Large intestine (tissue), 3 donors: ENCODE measurements at regions not wholly inside any gene's neighbourhood (a gene's known extent, or its start where the extent isn't known, plus 50 kb on each side); places are given as distances from the start of the nearest gene placed in this dataset.
A peak's percentile ranks its signal among the peaks of the same experiment; 100 is the strongest.

Source experiments
- DNase-seq, 2 donors: peaks; one replicate each; pipeline versions ENCODE4 v3.0.0 to v3.0.0-alpha.2; 2013
- H3K27ac ChIP-seq: one replicate; pipeline ENCODE4 v1.5.1; 2013; ENCODE audit warnings: low read length
- H3K27me3 ChIP-seq: 2 replicates; pipeline ENCODE4 v1.6.1; 2013; ENCODE audit warnings: low read length; ENCODE audit not compliant: control insufficient read depth, insufficient read depth
- H3K36me3 ChIP-seq: 2 replicates; pipeline ENCODE4 v1.6.1; 2013; ENCODE audit warnings: low read length; ENCODE audit not compliant: control insufficient read depth, insufficient read depth
- H3K4me1 ChIP-seq: one replicate; pipeline ENCODE4 v1.6.1; 2013; ENCODE audit warnings: low read length; ENCODE audit not compliant: control insufficient read depth, insufficient read depth
- H3K4me3 ChIP-seq: one replicate; pipeline ENCODE4 v1.5.1; 2013; ENCODE audit warnings: low read length
- H3K9me3 ChIP-seq: one replicate; pipeline ENCODE4 v1.6.1; 2013; ENCODE audit warnings: mild to moderate bottlenecking, low read depth, low read length, moderate library complexity; ENCODE audit not compliant: control insufficient read depth
- WGBS: methylation state at CpG from one replicate; pipeline ENCODE4 v1.1.5; 2013; ENCODE audit warnings: low lambda C conversion rate; ENCODE audit not compliant: insufficient coverage; 5-methylcytosine and 5-hydroxymethylcytosine counted together

DNA sequence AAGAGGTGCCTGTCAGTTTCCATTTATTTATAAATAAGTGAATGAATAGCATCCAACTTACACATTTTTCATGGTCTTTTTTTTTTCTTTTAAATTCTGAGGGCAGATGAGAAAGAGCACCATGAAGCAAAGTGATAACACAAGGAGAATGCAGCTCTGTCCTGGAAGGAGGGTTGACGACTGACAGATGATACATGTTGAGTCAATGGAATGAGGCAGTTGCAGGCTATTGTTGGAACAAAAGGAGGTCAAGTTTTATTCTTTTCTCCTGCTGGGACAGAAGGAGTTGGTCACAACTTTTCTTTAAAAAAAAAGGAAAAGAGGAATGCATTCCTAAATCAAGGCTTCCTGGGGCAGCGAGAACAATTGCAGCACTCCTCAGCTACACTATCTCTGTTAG lies 119.9 kb upstream of the PLEKHG7 start:
- H3K27ac ChIP-seq: no peak overlapping the region
- WGBS: 60% methylated on average over 1 of the region's 2 CpGs

DNA sequence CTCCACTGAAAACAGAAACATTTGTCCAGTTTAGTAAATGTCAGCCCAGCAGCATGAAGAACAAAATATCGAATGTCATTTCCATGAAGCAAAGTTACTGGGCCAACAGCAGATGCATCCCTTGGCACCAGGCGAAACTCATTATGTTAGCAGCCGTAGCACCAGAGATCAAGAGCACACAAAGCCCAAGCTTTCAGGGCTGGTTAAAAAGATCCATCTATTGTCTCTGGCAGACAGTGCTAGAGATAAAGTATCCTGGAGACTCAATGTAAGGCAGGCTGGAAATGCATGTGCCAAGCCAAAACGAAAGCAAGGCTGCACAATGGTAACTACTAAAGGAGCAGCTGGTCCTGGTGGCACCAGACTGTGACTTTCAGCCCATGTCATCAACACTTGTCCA lies 120.3 kb upstream of the PLEKHG7 start:
- Histone ChIP-seq H3K27ac (no peak overlapping the region), H3K27me3 (no peaks in the 10 kb centered on the region), H3K36me3 (no peaks in the 10 kb centered on the region), H3K4me3 (no peak overlapping the region), H3K9me3 (no peaks in the 10 kb centered on the region), H3K4me1 (no peaks in the 10 kb centered on the region)
- no CpG with 5 or more reads among the region's 4 CpGs for WGBS
- DNase-seq: no peak

More for the DNA sequence above, 119.9 kb upstream of the PLEKHG7 start:
- no peaks in the 10 kb centered on the region for H3K27me3 ChIP-seq
- no peaks in the 10 kb centered on the region for H3K4me1 ChIP-seq
- DNase-seq: no peak
- no peaks in the 10 kb centered on the region for H3K9me3 ChIP-seq
- H3K36me3 ChIP-seq: no peaks in the 10 kb centered on the region
- no peak overlapping the region for H3K4me3 ChIP-seq

DNA sequence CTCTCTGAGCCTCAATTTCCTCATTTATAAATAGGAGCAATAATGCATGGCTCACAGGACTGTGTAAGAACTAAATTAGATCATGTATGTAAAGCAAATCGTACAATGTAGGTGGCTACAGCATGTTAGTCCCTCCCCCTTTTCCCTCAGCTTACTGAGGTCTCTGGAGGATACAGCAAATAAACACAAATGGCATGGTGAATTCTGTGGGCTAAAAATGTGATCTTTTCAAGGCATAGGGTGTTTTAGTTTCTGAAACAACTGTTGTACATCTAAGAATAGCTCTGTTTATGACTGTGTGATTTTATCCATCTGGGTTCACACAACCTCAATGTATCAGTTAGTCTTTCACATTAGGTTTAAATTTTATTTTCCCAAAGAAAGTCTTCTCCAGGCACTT lies 121.2 kb upstream of the PLEKHG7 start:
- no CpG with 5 or more reads among the region's 1 CpG for WGBS
- no peaks in the 10 kb centered on the region for H3K9me3 ChIP-seq
- no peaks in the 10 kb centered on the region for H3K27me3 ChIP-seq
- no peak for DNase-seq
- no peak overlapping the region for H3K4me3 ChIP-seq
- H3K27ac ChIP-seq: no peak overlapping the region
- H3K4me1 ChIP-seq: no peaks in the 10 kb centered on the region
- no peaks in the 10 kb centered on the region for H3K36me3 ChIP-seq

DNA sequence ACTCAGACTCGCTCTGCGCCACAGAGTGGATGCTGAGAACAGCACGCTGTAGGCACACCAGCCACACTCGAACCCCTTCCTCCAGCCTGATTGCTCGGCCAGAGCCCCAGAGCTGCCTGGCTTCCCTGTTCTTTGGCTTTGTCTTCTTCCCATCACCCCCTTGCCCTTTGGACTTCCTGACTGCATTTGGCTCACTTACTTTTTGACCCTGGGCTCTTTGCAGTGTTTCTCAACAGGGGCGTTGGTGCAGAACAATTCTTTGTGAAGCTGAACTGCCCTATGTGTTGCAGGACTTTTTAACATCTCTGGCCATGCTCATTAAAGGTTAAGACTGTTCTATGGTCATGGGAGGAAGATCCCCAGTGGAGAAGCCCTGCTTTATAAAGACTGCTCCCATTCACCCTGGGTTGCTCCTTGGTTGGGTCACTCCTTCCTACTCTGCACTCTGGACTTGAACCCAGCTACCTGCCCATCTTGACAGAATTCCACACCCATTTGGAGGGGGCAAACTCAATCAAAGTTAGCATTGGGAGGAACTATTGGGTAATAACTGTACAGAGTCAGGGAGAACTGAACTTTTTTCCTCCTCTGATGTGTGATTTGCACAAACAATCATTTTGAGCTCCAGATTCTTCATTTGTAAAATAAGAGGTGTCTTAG lies 127.7 kb upstream of the PLEKHG7 start:
- Histone ChIP-seq H3K36me3 (no peaks in the 10 kb centered on the region), H3K9me3 (peaks cover 2% of the 10 kb centered on the region), H3K27ac (peak overlapping the region; percentile 50), H3K4me1 (peaks cover 17% of the 10 kb centered on the region), H3K27me3 (no peaks in the 10 kb centered on the region), H3K4me3 (no peak overlapping the region)
- DNase-seq: peak; percentile 79 to 90
- WGBS: 70% methylated on average over 5 of the region's 6 CpGs

DNA sequence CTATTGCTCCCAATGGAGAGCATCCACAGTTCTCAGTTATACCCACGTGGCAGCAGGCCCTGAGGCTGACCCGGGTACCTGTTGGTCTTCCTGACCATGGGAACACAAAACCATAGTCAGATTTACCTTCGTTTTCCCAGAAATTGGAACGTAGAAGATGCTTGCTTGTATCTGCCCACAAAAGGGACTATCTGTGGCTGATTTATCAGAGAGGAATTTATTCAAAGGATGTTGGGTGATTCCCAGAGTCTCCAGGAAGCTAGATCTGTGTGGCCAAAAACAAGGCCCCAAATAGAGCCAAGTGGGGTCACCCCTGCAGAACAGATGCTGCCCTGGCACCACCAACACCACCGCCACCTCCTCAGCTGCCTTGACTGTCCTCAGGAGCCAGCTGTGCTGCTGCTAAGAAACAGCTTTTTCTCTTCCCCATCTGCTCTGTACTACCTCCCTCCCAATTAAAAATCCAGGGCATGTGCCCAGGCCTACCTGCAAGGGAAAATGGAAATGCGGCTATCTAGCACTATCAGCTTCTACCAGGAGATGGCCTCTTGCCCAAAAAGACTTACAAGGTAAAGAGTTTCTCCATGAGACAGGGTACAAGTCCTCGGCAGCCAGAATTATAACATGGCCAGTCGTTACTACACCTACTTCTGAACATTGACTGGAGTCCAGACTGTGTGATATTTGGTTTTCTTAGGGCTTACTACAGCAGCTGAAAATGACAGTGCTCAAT lies 128.6 kb upstream of the PLEKHG7 start:
- DNase-seq: peak in 1 of 2 donors; percentile 26
- Histone ChIP-seq H3K36me3 (no peaks in the 10 kb centered on the region), H3K4me1 (peaks cover 20% of the 10 kb centered on the region), H3K27ac (peak overlapping the region; percentile 50), H3K9me3 (peaks cover 2% of the 10 kb centered on the region), H3K27me3 (no peaks in the 10 kb centered on the region), H3K4me3 (no peak overlapping the region)
- WGBS: 100% methylated on average over 1 of the region's 8 CpGs

DNA sequence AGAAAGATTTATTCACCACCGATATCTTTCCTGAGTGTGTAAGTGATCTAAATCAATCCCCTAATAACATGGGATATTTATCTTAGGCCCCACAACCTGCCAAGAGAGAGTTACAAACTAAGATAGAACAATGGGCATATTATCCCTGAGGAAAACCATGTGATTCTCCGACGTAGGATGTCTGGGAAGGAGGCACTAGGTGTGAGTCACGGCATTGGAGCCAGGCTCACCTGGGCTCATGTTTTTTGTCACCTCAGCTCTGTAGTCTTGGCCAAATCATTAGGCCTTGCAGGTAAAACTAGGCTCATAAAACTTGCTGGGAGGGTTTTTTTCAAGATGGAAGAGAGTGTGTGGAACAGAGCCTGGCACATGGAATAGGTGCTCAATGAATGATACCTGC lies 129.7 kb upstream of the PLEKHG7 start:
- Histone ChIP-seq H3K4me1 (peaks cover 20% of the 10 kb centered on the region), H3K27me3 (no peaks in the 10 kb centered on the region), H3K9me3 (peaks cover 2% of the 10 kb centered on the region), H3K36me3 (no peaks in the 10 kb centered on the region), H3K4me3 (no peak overlapping the region), H3K27ac (no peak overlapping the region)
- DNase-seq: peak in 1 of 2 donors; percentile 23
- 20% methylated on average over 1 of the region's 4 CpGs for WGBS

DNA sequence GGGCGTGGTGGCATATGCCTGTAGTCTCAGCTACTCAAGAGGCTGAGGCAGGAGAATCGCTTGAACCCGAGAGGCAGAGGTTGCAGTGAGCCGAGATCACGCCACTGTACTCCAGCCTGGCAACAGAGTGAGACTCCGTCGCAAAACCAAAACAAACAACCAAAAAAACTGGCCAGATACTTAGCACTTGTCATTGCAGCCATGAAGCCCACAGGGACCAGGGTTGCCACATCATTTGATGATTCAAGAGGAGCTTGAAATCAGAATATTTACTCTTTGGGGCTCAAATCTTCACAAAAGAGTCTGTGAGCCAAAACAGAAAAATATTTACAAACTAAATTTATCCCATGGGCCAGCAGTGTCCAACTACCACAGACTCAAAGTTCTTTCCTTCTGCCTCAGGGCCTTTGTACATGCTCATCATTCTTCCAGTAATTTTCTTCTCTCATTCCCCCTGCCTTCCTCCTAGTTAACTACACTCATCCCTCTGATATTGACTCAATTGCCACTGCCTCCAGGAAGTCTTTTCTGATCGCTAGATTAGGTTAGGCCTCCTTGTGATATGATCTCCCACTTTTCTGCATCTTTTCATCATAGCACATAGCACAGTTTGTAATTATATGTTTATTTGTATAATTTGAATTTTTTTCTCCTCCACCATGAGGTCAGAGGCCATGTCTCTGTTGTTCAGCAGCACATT lies 130.8 kb upstream of the PLEKHG7 start:
- WGBS: no CpG with 5 or more reads among the region's 8 CpGs
- H3K4me3 ChIP-seq: no peak overlapping the region

DNA sequence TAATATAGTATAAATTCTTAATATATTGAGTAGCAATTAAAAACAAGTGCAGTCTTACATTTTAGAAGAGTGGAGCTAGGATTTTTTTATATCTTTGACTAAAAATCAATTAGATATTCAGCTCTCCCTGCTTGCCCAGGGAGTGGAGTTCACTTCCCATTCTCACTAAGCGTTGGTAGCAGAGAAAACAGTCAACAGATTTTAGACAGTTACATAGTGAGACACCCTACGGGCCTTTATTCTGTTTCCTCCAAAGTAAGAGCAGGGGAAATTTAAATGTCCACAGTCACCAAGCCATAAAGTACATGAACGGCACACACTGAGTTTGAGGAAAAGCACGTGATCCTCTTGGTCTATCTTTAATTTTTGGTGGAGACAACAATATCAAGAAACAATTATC lies 131.6 kb upstream of the PLEKHG7 start:
- H3K36me3 ChIP-seq: no peaks in the 10 kb centered on the region
- 71% methylated on average over 1 of the region's 4 CpGs for WGBS
- no peaks in the 10 kb centered on the region for H3K27me3 ChIP-seq
- peaks cover 20% of the 10 kb centered on the region for H3K4me1 ChIP-seq
- DNase-seq: no peak
- H3K27ac ChIP-seq: no peak overlapping the region
- H3K9me3 ChIP-seq: peaks cover 2% of the 10 kb centered on the region
- no peak overlapping the region for H3K4me3 ChIP-seq

More for the DNA sequence above, 130.8 kb upstream of the PLEKHG7 start:
- H3K27me3 ChIP-seq: no peaks in the 10 kb centered on the region
- peaks cover 20% of the 10 kb centered on the region for H3K4me1 ChIP-seq
- H3K36me3 ChIP-seq: no peaks in the 10 kb centered on the region
- H3K27ac ChIP-seq: no peak overlapping the region
- H3K9me3 ChIP-seq: peaks cover 2% of the 10 kb centered on the region
- no peak for DNase-seq

DNA sequence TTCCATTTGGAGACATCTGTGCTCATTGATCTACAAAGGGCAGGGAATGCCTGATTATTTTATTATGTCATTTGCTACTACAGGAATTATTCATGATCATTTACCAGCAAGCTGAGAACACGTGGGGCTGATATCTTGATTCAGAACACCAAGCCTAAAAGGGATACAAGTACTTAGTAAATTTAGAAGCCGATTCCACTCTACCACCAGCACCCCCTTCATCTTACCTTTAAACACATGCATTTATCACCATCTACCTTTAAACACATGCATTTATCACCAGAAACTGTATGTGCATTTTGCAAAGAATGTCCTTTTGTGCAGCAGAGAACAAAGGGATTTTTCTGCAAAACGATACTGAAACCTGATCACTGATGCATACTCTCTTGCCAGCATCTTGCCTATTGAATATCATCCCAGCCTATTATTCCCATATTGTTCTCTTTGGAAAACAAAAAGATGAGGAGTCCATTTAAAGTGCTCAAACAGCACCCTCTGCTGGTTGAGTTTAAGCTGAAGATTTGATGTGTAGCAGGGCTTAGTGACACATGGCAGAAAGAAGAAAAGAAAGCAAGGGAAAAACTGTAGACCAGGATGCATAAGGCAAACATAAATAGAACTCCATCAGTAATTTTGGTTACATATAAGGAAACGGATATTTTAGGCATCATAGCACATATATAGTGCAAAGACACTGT lies 132.6 kb upstream of the PLEKHG7 start:
- 0% methylated on average over 2 of the region's 4 CpGs for WGBS
- Histone ChIP-seq H3K36me3 (no peaks in the 10 kb centered on the region), H3K27me3 (no peaks in the 10 kb centered on the region), H3K27ac (no peak overlapping the region), H3K4me3 (no peak overlapping the region), H3K4me1 (peaks cover 17% of the 10 kb centered on the region), H3K9me3 (peaks cover 2% of the 10 kb centered on the region)
- peak; percentile 69 to 80 for DNase-seq

DNA sequence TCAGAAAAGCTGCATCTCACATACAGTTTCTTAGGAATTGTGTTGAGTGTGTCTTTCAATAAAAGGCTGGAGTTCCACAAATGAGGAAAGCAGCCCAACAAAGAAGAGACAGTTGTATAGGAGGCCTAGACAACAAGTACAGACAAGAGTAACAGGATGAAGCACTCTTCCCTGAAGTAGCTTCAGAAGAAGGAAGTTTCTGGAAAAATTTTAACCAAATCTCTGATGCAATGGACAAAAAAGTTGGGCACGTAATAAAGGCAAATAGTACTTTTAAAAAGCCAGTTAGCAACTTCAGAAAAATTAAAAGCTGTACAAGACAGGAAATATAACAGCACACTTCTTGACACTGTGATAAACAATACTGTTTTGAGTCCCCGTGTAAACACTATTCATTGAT lies 134.1 kb upstream of the PLEKHG7 start:
- Histone ChIP-seq H3K9me3 (peaks cover 2% of the 10 kb centered on the region), H3K4me3 (no peak overlapping the region), H3K27ac (no peak overlapping the region), H3K27me3 (no peaks in the 10 kb centered on the region), H3K36me3 (no peaks in the 10 kb centered on the region), H3K4me1 (peaks cover 6% of the 10 kb centered on the region)
- no peak for DNase-seq
- 60% methylated on average over 1 of the region's 2 CpGs for WGBS
